ENCODE measurements at regions not wholly inside any gene's neighbourhood (a gene's known extent, or its start where the extent isn't known, plus 50 kb on each side); places are given as distances from the start of the nearest gene placed in this dataset.

GRCh38 chr2:151024696-151025251 lies 236.9 kb downstream of the RBM43 start:
- WGBS = 60% methylated on average over 4 of the region's 4 CpGs
- no peak overlapping the region for H3K9ac ChIP-seq (ENCODE audit: low read depth in 1 of 2, low read length in 2 of 2)
- no peaks in the 10 kb centered on the region for H3K9me3 ChIP-seq (ENCODE audit: control insufficient read depth in 4 of 4, low read length in 3 of 4)
- no peak for DNase-seq (ENCODE audit: low spot score)
- peaks cover 0 to 2% (median 0%) of the 10 kb centered on the region in 4 donors for H3K27me3 ChIP-seq (ENCODE audit: control insufficient read depth in 4 of 4, insufficient read depth in 4 of 4, low read length in 3 of 4)
- H3K27ac ChIP-seq (ENCODE audit: low read depth in 1 of 2, low read length in 2 of 2) = no peak overlapping the region
- TF ChIP-seq CTCF (IDR thresholded peaks at IDR 0.05; ENCODE audit: low read depth, low read length, missing input control) (no peak), FOXA1 (IDR thresholded peaks at IDR 0.05) (no peak), ATF3 (IDR thresholded peaks at IDR 0.05) (no peak), RAD21 (IDR thresholded peaks at IDR 0.05) (no peak), NR2F2 (IDR thresholded peaks at IDR 0.05) (no peak), MAX (IDR thresholded peaks at IDR 0.05) (no peak), RXRA (IDR thresholded peaks at IDR 0.05) (no peak), SP1 (IDR thresholded peaks at IDR 0.05) (no peak), HNF4G (IDR thresholded peaks at IDR 0.05) (no peak), YY1 (IDR thresholded peaks at IDR 0.05) (no peak)
- H3K4me3 ChIP-seq (ENCODE audit: low read depth in 1 of 3, low read length in 3 of 3) = no peak overlapping the region
- no peaks in the 10 kb centered on the region for H3K4me1 ChIP-seq (ENCODE audit: control insufficient read depth in 4 of 4, insufficient read depth in 4 of 4, low read length in 3 of 4)
- H3K36me3 ChIP-seq (ENCODE audit: control insufficient read depth in 4 of 4, insufficient read depth in 3 of 4, low read depth in 1 of 4, low read length in 3 of 4) = no peaks in the 10 kb centered on the region

- H3K9ac ChIP-seq (ENCODE audit: low read depth in 1 of 2, low read length in 2 of 2) = no peak overlapping the region
- TF ChIP-seq RXRA (IDR thresholded peaks at IDR 0.05) (peak; percentile 22 to 33), MAX (IDR thresholded peaks at IDR 0.05) (peak; percentile 7), SP1 (IDR thresholded peaks at IDR 0.05) (peak; percentile 14), JUND (IDR thresholded peaks at IDR 0.05) (peak in 1 of 2 donors; percentile 6), REST (IDR thresholded peaks at IDR 0.05) (peak; percentile 15), FOXA1 (IDR thresholded peaks at IDR 0.05) (no peak), NR2F2 (IDR thresholded peaks at IDR 0.05) (peak; percentile 92), HNF4G (IDR thresholded peaks at IDR 0.05) (no peak), FOXA2 (IDR thresholded peaks at IDR 0.05) (no peak), EGR1 (IDR thresholded peaks at IDR 0.05; ENCODE audit: low read depth in 2 of 2) (no peak)
- no peaks in the 10 kb centered on the region for H3K36me3 ChIP-seq (ENCODE audit: control insufficient read depth in 4 of 4, insufficient read depth in 3 of 4, low read depth in 1 of 4, low read length in 3 of 4)
- no peak overlapping the region for H3K4me3 ChIP-seq (ENCODE audit: low read depth in 1 of 3, low read length in 3 of 3)
- peaks cover 0 to 2% (median 0%) of the 10 kb centered on the region in 4 donors for H3K27me3 ChIP-seq (ENCODE audit: control insufficient read depth in 4 of 4, insufficient read depth in 4 of 4, low read length in 3 of 4)
- WGBS = 75% methylated on average over 5 of the region's 5 CpGs
- no peak overlapping the region for H3K27ac ChIP-seq (ENCODE audit: low read depth in 1 of 2, low read length in 2 of 2)
- H3K4me1 ChIP-seq (ENCODE audit: control insufficient read depth in 4 of 4, insufficient read depth in 4 of 4, low read length in 3 of 4) = no peaks in the 10 kb centered on the region
- no peak for DNase-seq (ENCODE audit: low spot score)
- H3K9me3 ChIP-seq (ENCODE audit: control insufficient read depth in 4 of 4, low read length in 3 of 4) = peaks cover 0 to 9% (median 0%) of the 10 kb centered on the region in 4 donors
These were observed 239.8 kb downstream of the RBM43 start for GRCh38 chr2:151021747-151022452.

Data from liver (tissue), 8 donors.